Bronchial epithelial cell (primary cell): ENCODE measurements at regions not wholly inside any gene's neighbourhood (a gene's known extent, or its start where the extent isn't known, plus 50 kb on each side); places are given as distances from the start of the nearest gene placed in this dataset.
A peak's percentile ranks its signal among the peaks of the same experiment; 100 is the strongest.
"Not testable (repeated sequence)": the region's sequence is repeated elsewhere in the genome, so short reads cannot be mapped to it uniquely, and the experiment has no call there.

ENCODE experiments used
- DNase-seq: peaks from one replicate; pipeline ENCODE4 v3.0.0-alpha.2; 2010; ENCODE audit warnings: low read depth
- FAIRE-seq: peaks from 2 replicates; lab custom pipeline; 2011; peaks lifted over from hg19 to GRCh38; lab: Jason Lieb, UNC
- H3K27me3 ChIP-seq: 2 replicates; pipeline ENCODE4 v1.5.1; 2011; ENCODE audit warnings: low read length; ENCODE audit not compliant: control insufficient read depth, insufficient read depth
- H3K36me3 ChIP-seq: 2 replicates; pipeline ENCODE4 v1.5.1; 2011; ENCODE audit warnings: low read length; ENCODE audit not compliant: control insufficient read depth, insufficient read depth
- H3K4me3 ChIP-seq: 2 replicates; pipeline ENCODE4 v1.5.1; 2011; ENCODE audit warnings: mild to moderate bottlenecking, low read depth, low read length, control low read depth
- CTCF ChIP-seq: IDR thresholded peaks from 2 replicates; pipeline ENCODE4 v1.5.1; 2011; ENCODE audit warnings: mild to moderate bottlenecking, moderate library complexity, low read length, control low read depth, inconsistent platforms; ENCODE audit not compliant: insufficient read depth, severe bottlenecking

GRCh38 chr9:104345061-104345460 is 159.0 kb upstream of the OR13F1 start:
- FAIRE-seq (no peak), DNase-seq (no peak)
- H3K27me3 ChIP-seq = no peaks in the 10 kb centered on the region
- no peak overlapping the region for H3K4me3 ChIP-seq
- no peak for TF ChIP-seq CTCF
- H3K36me3 ChIP-seq = no peaks in the 10 kb centered on the region

DNA sequence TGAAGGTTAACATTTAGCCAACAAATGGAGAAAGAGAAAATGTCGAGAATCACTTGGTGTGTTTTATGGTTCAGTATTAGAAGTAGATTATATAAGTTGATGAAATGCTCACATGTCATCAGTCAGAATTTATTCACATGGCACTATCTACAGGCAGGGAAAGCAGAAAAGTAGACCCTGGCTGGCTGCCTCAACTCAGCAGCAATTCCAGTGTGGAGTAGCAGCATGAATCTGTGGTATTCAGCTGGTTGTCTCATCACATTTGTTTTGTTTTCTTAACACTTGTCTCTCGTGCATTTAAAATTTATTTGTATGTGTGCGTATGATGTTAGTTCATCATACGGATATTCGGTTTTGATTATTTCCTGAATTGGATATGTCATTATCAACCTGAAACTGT is 153.5 kb upstream of the OR13F1 start:
- DNase-seq = no peak
- H3K4me3 ChIP-seq = no peak overlapping the region
- no peak for TF ChIP-seq CTCF
- H3K36me3 ChIP-seq = no peaks in the 10 kb centered on the region
- FAIRE-seq = no peak
- H3K27me3 ChIP-seq = no peaks in the 10 kb centered on the region

DNA sequence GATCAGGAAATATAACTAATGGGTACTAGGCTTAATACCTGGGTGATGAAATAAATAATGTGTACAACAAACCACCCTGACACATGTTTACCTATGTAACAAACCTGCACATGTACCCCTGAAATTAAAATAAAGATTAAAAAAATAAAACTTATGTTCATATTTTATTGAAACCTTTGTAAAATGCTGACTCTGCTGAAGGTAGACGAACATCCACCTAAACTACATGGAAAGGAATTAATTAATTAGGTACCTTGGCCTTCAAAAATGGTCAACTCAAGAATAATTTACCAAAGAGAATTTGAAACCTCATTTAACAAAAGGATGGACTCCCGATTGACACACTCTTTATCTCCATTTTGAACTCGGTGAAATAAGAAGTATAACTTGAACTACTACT is 152.3 kb upstream of the OR13F1 start:
- no peak for TF ChIP-seq CTCF
- Histone ChIP-seq H3K36me3 (no peaks in the 10 kb centered on the region), H3K4me3 (no peak overlapping the region), H3K27me3 (no peaks in the 10 kb centered on the region)
- FAIRE-seq = no peak
- no peak for DNase-seq

GRCh38 chr9:104361207-104361606 is 142.9 kb upstream of the OR13F1 start:
- no peak for FAIRE-seq
- TF ChIP-seq CTCF = no peak
- no peaks in the 10 kb centered on the region for H3K27me3 ChIP-seq

DNA sequence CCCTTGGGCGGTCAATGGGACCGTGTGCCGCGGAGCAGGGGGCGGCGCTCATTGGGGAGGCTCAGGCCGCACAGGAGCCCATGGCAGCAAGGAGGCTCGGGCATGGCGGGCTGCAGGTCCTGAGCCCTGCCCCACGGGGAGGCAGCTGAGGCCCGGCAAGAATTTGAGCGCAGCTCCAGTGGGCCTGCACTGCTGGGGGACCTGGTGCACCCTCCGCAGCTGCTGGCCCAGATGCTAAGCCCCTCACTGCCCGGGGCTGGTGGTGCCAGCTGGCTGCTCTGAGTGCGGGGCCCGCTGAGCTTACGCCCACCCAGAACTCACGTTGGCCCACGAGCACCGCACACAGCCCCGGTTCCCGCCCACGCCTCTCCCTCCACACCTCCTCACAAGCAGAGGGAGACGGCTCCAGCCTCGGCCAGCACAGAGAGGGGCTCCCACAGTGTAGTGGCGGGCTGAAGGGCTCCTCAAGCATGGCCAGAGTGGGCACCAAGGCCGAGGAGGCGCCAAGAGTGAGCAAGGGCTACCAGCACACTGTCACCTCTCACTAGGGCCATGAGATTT is 141.1 kb upstream of the OR13F1 start:
- DNase-seq (no peak), FAIRE-seq (no peak)
- H3K36me3 ChIP-seq = no peaks in the 10 kb centered on the region
- no peak overlapping the region for H3K4me3 ChIP-seq
- no peaks in the 10 kb centered on the region for H3K27me3 ChIP-seq
- TF ChIP-seq CTCF = no peak

More at GRCh38 chr9:104361207-104361606, 142.9 kb upstream of the OR13F1 start:
- DNase-seq = no peak
- Histone ChIP-seq H3K36me3 (no peaks in the 10 kb centered on the region), H3K4me3 (no peak overlapping the region)

GRCh38 chr9:104367507-104367906 is 136.6 kb upstream of the OR13F1 start:
- no peak for TF ChIP-seq CTCF
- FAIRE-seq = no peak
- H3K27me3 ChIP-seq = no peaks in the 10 kb centered on the region
- DNase-seq = peak; percentile 32
- no peak overlapping the region for H3K4me3 ChIP-seq
- no peaks in the 10 kb centered on the region for H3K36me3 ChIP-seq

- H3K27me3 ChIP-seq, H3K4me3 ChIP-seq, DNase-seq, FAIRE-seq, H3K36me3 ChIP-seq: not testable (repeated sequence)
These were observed 135.7 kb upstream of the OR13F1 start for GRCh38 chr9:104368318-104368717.
